GM19035 (cell line): ENCODE measurements at regions not wholly inside any gene's neighbourhood (a gene's known extent, or its start where the extent isn't known, plus 50 kb on each side); places are given as distances from the start of the nearest gene placed in this dataset.
"Not testable (repeated sequence)": the region's sequence is repeated elsewhere in the genome, so short reads cannot be mapped to it uniquely, and the experiment has no call there.

Experiments used
- ATAC-seq: cut with Tn5 transposase; IDR thresholded peaks from one replicate; pipeline ENCODE4 v1.9.1; 2021; ENCODE audit not compliant: unreplicated experiment

DNA sequence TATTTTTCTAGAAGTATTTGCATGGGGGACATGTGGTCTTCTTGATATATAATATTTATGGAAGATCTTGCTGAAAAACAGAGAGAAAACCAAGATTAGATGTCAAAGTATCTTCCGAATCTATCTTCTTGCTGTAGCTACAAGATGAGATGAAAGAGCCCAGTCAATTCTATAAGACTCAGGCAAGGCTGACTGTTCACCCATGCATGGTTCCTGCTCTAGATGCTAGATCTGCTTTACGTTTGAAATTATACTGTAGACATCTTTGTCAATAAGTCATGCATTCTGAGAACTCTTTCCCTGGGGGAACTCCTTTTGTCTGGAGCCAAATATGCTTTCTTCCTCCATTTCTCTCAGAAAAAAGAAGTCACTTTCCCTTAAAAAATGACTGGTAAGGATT lies 1292.0 kb downstream of the XPNPEP1 start:
- ATAC-seq: no peak

DNA sequence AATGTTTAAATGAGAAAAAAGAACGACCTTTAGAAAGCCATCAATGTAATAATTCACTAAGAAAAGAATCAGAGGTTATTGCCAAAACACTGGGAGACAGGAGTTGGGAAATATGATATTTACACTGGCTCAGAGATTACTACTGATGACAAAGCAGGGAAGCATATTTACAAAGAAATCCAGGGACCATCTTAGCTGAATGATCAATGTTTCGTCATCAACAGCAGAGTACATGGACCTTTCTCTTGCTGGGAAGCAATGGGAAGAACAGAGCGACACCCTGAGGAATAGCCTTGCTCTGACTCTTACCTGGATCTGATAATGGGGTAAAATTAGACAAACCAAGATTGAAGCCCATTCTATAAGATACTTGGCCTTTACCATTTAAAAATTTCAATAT lies 1293.5 kb downstream of the XPNPEP1 start:
- no peak for ATAC-seq

DNA sequence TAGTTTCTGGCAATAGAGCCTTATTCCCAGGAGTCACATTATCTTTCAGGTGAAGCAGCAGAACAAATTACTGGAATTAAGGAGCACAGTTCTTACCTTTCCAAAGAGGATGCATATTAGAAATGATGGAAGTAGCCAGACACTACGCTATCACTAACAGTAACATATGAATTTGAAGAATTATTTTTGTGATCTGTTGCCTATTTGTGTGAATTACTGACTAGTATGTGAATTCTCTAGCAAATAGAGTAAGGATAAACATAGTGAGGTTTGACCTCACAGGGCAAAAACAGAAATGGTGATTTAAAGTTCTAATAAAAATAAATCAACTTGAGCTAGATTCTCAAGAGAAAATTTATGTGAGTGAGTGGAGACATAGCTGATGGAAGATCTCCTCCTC lies 1299.3 kb downstream of the XPNPEP1 start:
- ATAC-seq: no peak

DNA sequence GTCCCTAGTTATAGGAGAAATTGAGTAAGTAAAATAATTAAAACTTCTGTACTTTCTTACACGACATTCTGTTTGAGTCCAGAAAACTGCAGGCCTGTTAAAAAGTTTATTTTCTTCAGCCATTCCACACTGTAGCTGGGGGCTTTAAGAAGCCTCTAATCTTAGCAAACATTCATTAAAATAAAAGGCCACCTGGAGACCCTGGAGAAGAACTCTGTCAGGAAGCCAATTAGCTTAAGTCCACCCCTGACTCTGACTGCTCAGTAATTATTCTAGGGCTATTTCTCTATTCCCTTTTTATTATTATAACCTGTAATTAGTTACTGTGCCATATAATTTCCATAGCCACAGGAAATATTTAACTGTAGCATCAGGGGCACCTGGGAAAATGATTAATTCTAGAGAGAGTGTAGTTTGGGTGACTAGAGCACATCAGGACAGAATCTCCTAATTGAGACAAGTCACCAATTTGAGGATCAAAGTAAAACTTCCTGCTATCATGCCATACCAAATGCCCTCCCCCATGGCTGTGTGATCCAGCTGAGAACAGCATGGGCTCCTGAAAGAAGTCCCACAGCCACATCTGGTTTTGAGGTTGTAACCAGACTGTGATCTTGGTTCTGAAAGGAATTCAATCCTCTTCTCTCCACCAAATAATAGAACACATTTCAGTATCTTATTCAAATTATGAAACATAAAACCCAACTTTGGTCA lies 1302.3 kb downstream of the XPNPEP1 start:
- ATAC-seq: no peak

DNA sequence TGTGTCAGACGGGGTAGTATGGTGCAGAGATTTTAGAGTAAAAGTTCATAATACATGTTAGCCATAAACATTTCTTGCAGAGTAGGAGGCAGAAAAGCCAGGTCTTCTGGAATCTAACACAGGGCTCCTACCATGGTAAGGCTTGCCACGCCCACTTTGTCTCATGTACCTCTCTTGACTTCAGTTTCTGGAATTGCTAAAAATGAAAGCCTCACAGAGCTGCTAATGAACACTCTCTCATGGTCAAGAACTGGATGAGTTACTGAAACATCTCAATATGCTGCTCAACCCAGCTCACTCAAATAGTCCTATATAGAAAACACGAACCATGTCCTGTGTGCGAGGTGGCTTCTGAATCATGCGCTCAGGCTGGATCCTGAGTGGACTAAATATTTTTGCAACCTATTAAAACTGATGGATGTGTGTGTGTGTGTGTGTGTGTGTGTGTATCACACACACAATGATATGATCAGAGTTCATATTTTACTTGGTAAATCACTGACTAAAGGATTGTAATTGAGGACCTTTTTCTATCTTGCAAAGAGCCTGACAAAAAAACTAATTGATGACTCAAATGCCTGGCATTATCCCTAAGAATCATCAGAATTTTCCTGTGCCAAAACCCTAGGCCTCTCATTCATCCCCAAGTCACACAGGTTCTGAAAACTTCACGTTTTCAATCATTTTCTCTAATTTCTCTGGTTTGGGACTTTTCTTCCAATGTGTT lies 1306.6 kb downstream of the XPNPEP1 start:
- ATAC-seq: no peak

DNA sequence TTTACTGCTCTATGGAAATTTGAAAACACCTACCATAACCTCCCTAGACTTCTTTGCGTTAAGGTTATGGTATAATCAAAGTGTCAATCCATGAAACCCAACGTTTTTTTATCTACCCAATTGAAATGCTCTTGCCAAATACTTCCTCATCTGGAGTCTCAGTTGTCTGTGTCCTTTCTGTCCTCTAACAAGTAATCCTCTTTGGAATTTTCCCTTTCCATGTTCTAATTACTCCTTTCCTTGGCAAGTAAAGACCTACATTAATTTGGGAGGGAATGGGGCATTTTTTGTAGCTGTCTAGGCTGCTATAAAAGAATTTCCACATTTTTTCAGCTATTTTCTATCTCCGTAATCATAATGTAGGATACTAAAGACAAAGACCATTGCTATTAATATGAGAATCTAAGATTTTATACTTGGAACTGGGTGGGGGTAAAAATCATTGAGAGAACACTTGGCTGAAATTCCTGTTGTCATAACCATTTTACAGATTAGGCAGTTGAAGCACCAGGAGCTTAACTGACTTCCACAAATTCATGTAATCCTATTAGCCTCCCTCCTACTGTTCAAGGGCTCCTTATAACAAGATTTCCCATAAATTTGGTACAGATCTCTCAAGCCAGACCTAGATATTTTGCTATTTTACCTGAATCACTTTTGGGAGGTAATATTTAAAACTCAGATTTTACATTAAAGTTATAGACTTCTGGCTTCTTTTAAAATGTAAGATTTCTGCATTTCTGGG lies 1307.6 kb downstream of the XPNPEP1 start:
- ATAC-seq: no peak

DNA sequence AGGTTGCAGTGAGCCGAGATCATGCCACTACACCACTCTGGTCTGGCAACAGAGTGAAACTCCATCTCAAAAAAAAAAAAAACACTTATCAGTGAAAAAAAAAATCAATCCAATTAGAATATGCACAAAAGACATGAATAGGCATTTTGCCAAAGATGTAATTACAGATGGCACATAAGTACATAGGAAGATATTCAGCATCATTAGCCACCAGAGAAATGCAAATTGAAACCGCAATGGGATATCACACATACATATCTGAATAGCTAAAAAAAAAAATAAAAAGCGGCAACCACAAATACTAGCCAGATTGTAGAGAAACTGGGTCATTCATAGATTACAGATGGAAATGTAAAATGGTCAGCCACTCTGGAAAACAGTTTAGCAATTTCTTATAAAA lies 1310.8 kb downstream of the XPNPEP1 start:
- no peak for ATAC-seq

DNA sequence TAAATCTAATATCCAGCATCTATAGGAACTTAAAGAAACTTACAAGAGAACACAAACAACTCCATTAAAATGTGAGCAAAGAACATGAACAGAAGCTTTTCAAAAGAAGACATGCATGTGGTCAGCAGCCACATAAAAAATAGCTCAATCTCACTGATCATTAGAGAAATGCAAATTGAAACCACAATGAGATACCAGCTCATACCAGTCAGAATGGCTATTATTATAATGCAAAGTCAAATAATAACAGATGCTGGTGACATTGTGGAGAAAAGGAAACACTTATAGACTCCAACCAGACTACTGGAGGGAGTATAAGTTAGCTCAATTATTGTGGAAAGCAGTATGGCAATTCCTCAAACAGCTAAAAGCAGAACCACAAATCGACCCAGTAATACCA lies 1314.5 kb downstream of the XPNPEP1 start:
- no peak for ATAC-seq

DNA sequence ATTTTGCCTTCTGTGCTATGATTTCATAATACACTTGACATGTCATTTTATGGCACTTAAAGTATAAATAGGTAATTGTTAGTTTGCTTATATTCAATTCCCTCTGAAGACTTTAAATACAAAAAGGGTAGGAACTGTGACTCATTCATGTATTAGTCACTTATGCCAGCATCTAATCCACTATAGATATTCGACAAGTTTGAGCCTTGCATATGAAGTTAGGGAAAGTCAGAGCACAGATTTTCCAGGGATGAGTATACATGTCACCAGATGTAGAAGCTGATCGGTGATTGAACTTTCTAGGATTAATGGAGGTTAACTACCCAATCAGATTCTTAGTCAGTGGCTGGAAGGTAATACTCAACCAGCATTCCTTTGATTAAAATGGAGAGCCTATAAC lies 1321.5 kb downstream of the XPNPEP1 start:
- no peak for ATAC-seq

DNA sequence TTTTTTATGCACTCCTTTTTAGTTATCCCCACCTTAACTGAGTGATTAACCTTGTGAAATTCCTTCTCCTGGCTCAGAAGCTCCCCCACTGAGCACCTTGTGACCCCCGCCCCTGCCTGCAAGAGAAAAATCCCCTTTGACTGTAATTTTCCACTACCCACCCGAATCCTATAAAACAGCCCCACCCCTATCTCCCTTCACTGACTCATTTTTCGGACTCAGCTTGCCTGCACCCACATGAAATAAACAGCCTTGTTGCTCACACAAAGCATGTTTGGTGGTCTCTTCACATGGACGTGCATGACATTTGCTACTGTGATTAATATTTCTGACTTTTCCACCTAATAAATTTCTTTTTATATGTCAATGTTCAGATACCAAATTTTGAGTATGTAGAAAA lies 1322.8 kb downstream of the XPNPEP1 start:
- not testable (repeated sequence) for ATAC-seq

DNA sequence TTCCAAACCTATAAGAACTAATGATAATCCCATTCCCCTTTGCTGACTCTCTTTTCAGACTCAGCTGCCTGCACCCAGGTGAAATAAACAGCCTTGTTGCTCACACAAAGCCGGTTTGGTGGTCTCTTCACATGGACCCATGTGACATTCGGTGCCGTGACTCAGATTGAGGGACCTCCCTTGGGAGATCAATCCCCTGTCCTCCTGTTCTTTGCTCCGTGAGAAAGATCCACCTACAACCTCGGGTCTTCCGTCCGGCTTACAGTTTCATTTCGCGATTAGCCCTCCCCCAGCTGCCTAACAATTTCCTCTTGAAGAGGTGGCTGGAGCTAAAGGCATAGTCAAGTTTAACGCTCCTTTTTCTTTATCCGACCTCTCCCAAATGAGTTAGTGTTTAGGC lies 1324.0 kb downstream of the XPNPEP1 start:
- not testable (repeated sequence) for ATAC-seq

DNA sequence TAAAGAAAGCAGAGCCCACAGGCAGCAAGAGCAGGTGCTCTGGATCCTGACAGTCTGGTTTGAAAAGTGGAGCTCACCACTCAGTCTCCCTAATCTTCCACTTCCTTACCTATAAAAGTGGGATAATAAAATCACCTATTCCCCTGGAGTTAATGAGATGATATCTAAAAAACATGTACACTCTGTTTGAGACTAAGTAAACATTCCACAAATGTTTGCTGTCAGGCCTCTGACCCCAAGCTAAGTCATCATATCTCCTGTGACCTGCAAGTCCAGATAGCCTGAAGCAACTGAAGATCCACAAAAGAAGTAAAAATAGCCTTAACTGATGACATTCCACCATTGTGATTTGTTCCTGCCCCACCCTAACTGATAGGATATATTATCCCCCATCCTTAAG lies 1324.5 kb downstream of the XPNPEP1 start:
- no peak for ATAC-seq

DNA sequence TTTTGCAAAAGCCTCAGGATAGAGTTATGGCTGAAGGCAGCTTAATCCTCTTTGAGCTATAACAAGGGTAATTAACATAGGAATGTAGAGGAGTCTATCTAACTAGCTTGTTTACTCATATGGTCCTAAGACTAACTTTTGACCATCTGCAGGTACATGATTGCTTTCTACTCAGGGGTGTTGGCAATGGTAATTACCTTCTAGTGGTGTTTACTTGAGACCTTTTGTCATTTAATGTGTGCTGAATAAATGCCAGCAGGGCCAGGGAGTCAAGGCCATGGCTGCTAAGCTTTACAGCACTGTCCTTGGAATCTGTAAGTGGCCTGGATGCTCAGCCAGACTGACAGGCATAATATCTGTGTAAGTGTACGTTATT lies 1325.0 kb downstream of the XPNPEP1 start:
- no peak for ATAC-seq

DNA sequence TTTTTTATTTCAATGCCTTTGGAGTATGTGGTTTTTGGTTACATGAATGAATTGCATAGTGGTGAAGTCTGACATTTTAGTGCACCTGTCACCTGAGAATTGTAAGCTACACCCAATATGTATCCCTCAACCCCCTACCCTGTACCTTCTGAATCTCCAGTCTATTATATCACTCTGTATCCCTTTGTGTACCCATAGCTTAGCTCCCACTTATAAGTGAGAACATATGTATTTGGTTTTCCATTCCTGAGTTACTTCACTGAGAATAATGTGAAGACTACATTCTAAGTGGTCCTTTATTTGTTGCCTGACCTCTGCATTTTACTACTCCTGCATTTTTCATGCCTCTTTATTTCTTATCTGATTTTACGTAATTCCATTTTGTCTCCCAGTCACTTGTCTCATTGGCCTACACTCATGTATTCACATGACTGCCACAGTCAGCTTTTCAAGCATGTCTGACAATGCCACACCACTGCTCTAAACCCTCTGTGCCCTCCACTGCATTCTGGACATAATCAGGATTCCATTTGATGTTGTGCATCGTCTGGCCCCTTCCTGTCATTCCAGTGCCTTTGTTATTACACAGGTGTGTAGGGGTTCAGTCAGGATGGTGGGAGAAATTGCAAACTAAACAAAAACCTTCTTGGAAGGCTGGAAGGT lies 1325.5 kb downstream of the XPNPEP1 start:
- no peak for ATAC-seq

DNA sequence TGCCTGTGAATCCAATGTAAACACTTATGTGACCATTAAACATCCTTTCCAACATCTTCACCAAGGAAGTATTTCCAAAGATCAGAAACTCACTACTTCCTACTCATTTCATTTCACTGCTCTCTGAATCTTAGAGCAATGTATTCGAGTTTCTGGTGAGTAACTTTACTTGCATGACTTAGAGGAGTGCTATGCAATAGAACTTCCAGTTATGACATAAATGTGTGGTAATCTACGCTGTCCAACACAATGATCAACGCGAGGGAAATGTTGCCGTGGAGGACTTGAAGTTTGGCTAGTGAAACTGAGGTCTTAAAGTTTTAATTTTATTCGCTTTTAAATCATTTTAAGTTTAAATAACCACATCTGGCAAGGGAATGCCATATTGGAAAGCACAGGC lies 1326.3 kb downstream of the XPNPEP1 start:
- ATAC-seq: no peak

DNA sequence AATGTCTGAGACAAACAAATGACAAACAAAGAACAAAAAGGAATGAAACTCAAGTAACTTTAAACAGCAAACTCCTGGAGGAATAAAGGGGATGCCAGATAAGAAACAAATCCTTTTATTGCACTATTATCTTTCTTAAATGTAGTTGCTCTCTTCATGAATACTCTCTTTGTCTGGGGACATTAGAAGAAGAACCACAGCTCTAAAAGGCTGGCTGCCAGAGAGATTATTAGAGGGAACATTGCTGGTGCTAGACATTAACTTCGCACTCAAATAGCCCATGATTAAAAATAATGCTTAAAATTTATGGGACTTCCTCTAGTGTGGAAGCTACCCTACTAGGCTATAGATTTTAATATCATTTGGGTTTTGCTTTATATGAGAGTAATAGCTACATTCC lies 1330.4 kb downstream of the XPNPEP1 start:
- no peak for ATAC-seq

DNA sequence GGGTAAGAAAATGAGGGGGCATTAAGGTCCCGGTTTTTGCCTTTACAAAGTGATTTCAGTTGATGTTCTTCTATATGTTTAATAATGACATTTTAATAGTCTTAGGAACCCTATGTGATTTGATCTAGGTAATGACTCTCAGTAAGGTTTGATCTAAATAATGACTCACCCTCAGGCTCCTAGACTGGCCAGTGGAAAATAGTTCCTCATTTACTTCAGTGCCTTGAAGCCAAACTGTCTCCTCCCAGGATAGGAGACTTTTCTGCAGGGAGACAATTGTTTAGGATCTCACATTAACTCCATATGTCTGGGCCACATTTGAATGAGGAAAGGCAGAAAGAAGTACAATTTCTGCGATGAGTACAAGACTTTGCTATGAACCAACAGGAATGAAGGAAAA lies 1331.9 kb downstream of the XPNPEP1 start:
- no peak for ATAC-seq

DNA sequence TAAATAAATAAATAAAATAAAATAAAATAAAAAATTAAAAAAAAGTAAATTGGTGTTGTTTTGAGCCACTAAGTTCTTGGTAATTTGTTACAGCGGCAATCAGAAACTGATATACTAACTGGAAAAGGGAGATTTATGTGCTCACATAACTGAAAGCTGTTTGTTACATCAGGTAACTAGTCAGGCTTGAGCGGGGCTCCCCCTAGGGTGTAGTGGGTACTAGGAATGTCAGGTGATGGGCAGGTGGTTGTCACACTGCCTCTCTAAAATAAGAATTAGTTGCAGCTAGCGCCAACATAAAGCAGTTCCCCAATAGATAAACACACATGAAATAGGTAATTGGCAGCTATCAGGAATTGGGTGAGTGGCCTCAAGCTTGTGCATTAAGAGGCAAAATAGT lies 1336.9 kb downstream of the XPNPEP1 start:
- no peak for ATAC-seq

DNA sequence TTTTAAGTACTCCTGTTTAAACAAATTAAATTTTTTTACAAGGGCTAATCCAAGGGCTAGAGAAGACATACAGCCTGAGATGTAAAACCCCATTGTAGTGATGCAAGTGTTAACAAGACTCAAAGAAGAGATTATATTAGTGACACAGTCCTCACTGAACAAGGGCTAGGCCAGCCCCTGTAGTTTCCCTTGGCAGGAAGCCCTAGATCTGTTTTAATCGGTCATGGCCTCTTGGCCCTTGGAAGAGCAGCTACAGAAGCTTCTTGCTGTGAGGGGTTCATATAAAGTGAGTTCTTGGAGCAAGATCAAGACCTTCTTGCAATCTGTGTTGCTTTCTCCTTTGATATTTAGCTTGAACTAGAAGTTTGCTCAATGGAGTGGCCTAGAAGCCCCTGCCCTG lies 1339.4 kb downstream of the XPNPEP1 start:
- no peak for ATAC-seq

DNA sequence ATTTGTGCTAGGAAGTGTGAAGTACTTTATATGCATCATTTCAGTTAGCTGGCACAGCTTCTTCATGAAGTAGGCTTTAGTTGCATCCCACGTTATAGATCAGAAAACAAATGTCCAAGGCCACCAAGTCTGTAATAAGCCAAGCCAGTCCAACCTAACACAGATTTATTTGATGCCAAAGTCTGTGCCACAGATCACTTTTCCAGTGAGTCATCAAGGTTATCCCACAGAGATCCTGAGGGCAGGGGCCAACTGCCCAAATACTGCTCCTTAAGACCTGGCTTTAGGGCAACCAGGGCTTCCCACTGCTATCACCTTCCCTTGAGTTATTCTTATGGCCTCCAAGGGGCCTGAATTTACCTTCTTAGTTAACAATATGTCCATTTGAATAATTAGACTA lies 1340.4 kb downstream of the XPNPEP1 start:
- no peak for ATAC-seq

DNA sequence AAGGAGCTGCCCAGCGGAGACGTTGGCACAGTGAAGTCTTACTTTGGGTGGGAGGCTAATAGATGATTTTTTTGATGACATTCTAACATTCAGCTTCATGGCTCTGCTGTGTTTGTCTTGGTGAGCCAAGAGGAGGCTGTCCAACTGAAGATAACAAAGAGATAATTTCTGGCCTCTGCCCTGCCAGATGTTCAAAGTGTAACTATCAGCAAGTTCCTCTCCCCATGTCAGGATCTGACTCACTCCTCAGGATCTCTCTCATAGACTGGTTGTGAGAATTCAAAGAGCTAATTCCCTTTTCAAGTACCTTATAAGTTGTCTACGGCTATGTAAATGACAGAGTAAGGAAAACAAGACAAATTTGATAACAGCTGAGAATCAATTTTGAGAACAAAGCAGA lies 1340.9 kb downstream of the XPNPEP1 start:
- no peak for ATAC-seq

DNA sequence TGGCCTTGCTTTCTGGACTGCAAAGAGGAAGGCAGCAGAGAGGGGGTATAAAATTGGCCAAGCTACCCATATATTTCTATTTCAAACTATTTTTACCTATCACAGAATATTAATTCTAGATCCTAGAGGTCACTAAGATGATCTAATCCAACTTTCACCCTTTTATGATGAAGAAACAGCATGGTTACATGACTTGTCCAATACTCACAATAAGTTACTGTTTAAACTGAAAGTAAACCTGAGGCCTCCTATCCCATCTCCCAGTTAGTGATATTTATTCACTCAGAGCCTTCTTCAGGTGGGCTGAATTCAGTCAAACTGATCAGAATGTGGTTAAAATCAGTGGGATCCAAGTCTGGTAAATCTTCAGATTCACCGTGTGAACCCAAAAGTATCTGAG lies 1345.1 kb downstream of the XPNPEP1 start:
- ATAC-seq: no peak
